H9 (cell line): ENCODE measurements at regions not wholly inside any gene's neighbourhood (a gene's known extent, or its start where the extent isn't known, plus 50 kb on each side); places are given as distances from the start of the nearest gene placed in this dataset.
A peak's percentile ranks its signal among the peaks of the same experiment; 100 is the strongest.

Experiments used
- DNase-seq: peaks from one replicate; pipeline ENCODE4 v3.0.0-alpha.2; 2017
- H2AFZ ChIP-seq: one replicate; pipeline ENCODE4 v1.6.1; 2013; ENCODE audit warnings: mild to moderate bottlenecking, low read length, control low read depth, moderate library complexity
- H2AK5ac ChIP-seq: 2 replicates; pipeline ENCODE4 v1.6.1; 2013; ENCODE audit warnings: low read length, control low read depth, mixed read lengths; ENCODE audit not compliant: insufficient read length
- H2BK120ac ChIP-seq: one replicate; pipeline ENCODE4 v1.6.1; 2013; ENCODE audit warnings: low read depth, mild to moderate bottlenecking, low read length, control low read depth, inconsistent platforms; ENCODE audit not compliant: poor library complexity, severe bottlenecking
- H2BK12ac ChIP-seq: 2 replicates; pipeline ENCODE4 v1.6.1; 2013; ENCODE audit warnings: low read length, control low read depth, mixed read lengths, low read depth; ENCODE audit not compliant: insufficient read length
- H2BK15ac ChIP-seq: 2 replicates; pipeline ENCODE4 v1.6.1; 2013; ENCODE audit warnings: low read depth, low read length, control low read depth
- H2BK20ac ChIP-seq: one replicate; pipeline ENCODE4 v1.6.1; 2013; ENCODE audit warnings: low read depth, mild to moderate bottlenecking, low read length, control low read depth, inconsistent platforms; ENCODE audit not compliant: poor library complexity, severe bottlenecking
- H2BK5ac ChIP-seq: 2 replicates; pipeline ENCODE4 v1.6.1; 2013; ENCODE audit warnings: low read length, control low read depth, mixed read lengths; ENCODE audit not compliant: insufficient read length
- H3K14ac ChIP-seq: 2 replicates; pipeline ENCODE4 v1.6.1; 2013; ENCODE audit warnings: low read length, control low read depth; ENCODE audit not compliant: insufficient read depth
- H3K18ac ChIP-seq: 2 replicates; pipeline ENCODE4 v1.6.1; 2013; ENCODE audit warnings: low read depth, mild to moderate bottlenecking, mixed read lengths, low read length, control low read depth; ENCODE audit not compliant: insufficient read length
- H3K23ac ChIP-seq: 2 replicates; pipeline ENCODE4 v1.6.1; 2013; ENCODE audit warnings: low read length, control low read depth, mixed read lengths, low read depth; ENCODE audit not compliant: insufficient read length
- H3K23me2 ChIP-seq: 2 replicates; pipeline ENCODE4 v1.6.1; 2013; ENCODE audit warnings: low read depth, mild to moderate bottlenecking, mixed read lengths, low read length, control low read depth; ENCODE audit not compliant: insufficient read length, poor library complexity, severe bottlenecking
- H3K27ac ChIP-seq: 2 replicates; pipeline ENCODE4 v1.5.1; 2013; ENCODE audit warnings: low read length, control low read depth, mixed read lengths, low read depth; ENCODE audit not compliant: insufficient read length
- H3K27me3 ChIP-seq: 2 replicates; pipeline ENCODE4 v1.6.1; 2013; ENCODE audit warnings: low read length, control low read depth, inconsistent platforms; ENCODE audit not compliant: insufficient read depth
- H3K4ac ChIP-seq: 2 replicates; pipeline ENCODE4 v1.6.1; 2013; ENCODE audit warnings: low read depth, mild to moderate bottlenecking, control low read depth, inconsistent platforms, low read length, moderate library complexity
- H3K4me1 ChIP-seq: 2 replicates; pipeline ENCODE4 v1.6.1; 2013; ENCODE audit warnings: low read length, control low read depth, inconsistent platforms; ENCODE audit not compliant: insufficient read depth
- H3K4me2 ChIP-seq: 2 replicates; pipeline ENCODE4 v1.6.1; 2013; ENCODE audit warnings: low read length, control low read depth, mixed read lengths; ENCODE audit not compliant: insufficient read length, insufficient read depth
- H3K56ac ChIP-seq: 2 replicates; pipeline ENCODE4 v1.6.1; 2013; ENCODE audit warnings: low read depth, mild to moderate bottlenecking, mixed read lengths, low read length, control low read depth; ENCODE audit not compliant: insufficient read length
- H3K79me1 ChIP-seq: 2 replicates; pipeline ENCODE4 v1.6.1; 2013; ENCODE audit warnings: low read depth, mild to moderate bottlenecking, moderate library complexity, low read length, control low read depth, inconsistent platforms; ENCODE audit not compliant: insufficient read depth, poor library complexity, severe bottlenecking
- H3K79me2 ChIP-seq: 2 replicates; pipeline ENCODE4 v1.6.1; 2013; ENCODE audit warnings: low read length, control low read depth, inconsistent platforms; ENCODE audit not compliant: insufficient read depth
- H3K9ac ChIP-seq: 2 replicates; pipeline ENCODE4 v1.6.1; 2013; ENCODE audit warnings: low read length, control low read depth, mixed read lengths; ENCODE audit not compliant: insufficient read length; ENCODE audit errors: extremely low read depth
- H3K9me3 ChIP-seq: one replicate; pipeline ENCODE4 v1.6.1; 2013; ENCODE audit warnings: low read depth, low read length, inconsistent platforms; ENCODE audit not compliant: control insufficient read depth
- H3T11ph ChIP-seq: one replicate; pipeline ENCODE4 v1.6.1; 2013; ENCODE audit warnings: mild to moderate bottlenecking, low read length, control low read depth, inconsistent platforms
- H4K20me1 ChIP-seq: one replicate; pipeline ENCODE4 v1.6.1; 2013; ENCODE audit not compliant: control insufficient read depth, insufficient read length, insufficient read depth
- H4K5ac ChIP-seq: 2 replicates; pipeline ENCODE4 v1.6.1; 2013; ENCODE audit warnings: low read depth, mild to moderate bottlenecking, mixed read lengths, low read length, control low read depth; ENCODE audit not compliant: insufficient read length
- H4K8ac ChIP-seq: replicated peaks from 2 replicates; pipeline ENCODE4 v1.6.1; 2013; ENCODE audit warnings: low read length, control low read depth, mixed read lengths, low read depth; ENCODE audit not compliant: insufficient read length
- H4K91ac ChIP-seq: 2 replicates; pipeline ENCODE4 v1.6.1; 2013; ENCODE audit warnings: low read depth, mild to moderate bottlenecking, moderate library complexity, mixed read lengths, low read length, control low read depth; ENCODE audit not compliant: insufficient read length
- H3K27ac Mint-ChIP-seq, 3 experiments: 2 replicates in 2 of 3; 3 replicates in 1 of 3; pipeline ENCODE4 v1.8.0; 2020 to 2021; ENCODE audit warnings: mixed read lengths in 3 of 3, mild to moderate bottlenecking in 1 of 3, moderate library complexity in 1 of 3
- H3K27me3 Mint-ChIP-seq: 2 replicates; pipeline ENCODE4 v1.8.0; 2021; ENCODE audit warnings: low read depth, mild to moderate bottlenecking, moderate library complexity, mixed read lengths
- H3K36me3 Mint-ChIP-seq, 3 experiments: 2 replicates in 2 of 3; 3 replicates in 1 of 3; pipeline ENCODE4 v1.8.0; 2020 to 2021; ENCODE audit warnings: low read depth in 3 of 3, mixed read lengths in 3 of 3; ENCODE audit not compliant: insufficient read depth in 1 of 3
- H3K4me1 Mint-ChIP-seq, 2 experiments: 2 replicates each; pipeline ENCODE4 v1.8.0; 2020; ENCODE audit warnings: mixed read lengths in 2 of 2
- H3K4me3 Mint-ChIP-seq, 2 experiments: 2 replicates in 1 of 2; 3 replicates in 1 of 2; pipeline ENCODE4 v1.8.0; 2020 to 2021; ENCODE audit warnings: mild to moderate bottlenecking in 2 of 2, mixed read lengths in 2 of 2, moderate library complexity in 1 of 2
- H3K9me3 Mint-ChIP-seq, 2 experiments: 2 replicates in 1 of 2; 3 replicates in 1 of 2; pipeline ENCODE4 v1.8.0; 2020; ENCODE audit warnings: mild to moderate bottlenecking in 2 of 2, mixed read lengths in 2 of 2, moderate library complexity in 1 of 2
- WGBS: extraction: QIAGEN DNeasy Blood & Tissue Kit; methylation state at CpG from one replicate; pipeline ENCODE4 v1.1.7; 2013; ENCODE audit warnings: missing lambda C conversion rate, low lambda C conversion rate, mixed read lengths; ENCODE audit not compliant: insufficient read length; ENCODE audit errors: extremely low coverage; 5-methylcytosine and 5-hydroxymethylcytosine counted together
- TF ChIP-seq, protein P1 (sequence below): fragments of 200-600 bp; sonication (generic); conservative IDR thresholded peaks from 3 replicates; pipeline ENCODE4 v1.8.0; 2021; ENCODE audit warnings: antibody characterized with exemption, mild to moderate bottlenecking

DNA sequence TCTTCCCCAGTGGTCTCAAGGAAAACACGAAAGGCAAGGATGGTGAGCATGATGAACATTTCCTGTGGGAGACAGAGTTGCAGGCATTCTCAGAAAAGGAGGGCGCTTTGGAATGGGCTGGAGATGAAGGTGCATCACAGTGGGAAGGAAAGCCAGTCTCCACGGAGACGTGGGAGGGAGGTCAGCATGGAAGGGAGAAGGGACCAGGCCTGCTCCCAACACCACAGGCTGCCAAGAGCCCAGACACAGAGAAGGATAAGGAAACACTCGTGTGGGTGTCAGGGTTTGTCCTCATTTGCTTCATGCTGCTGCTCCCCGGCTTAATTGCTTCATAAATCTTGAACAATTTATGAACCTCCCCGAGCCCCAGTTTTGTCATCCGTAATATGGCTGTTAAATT, 231.5 kb upstream of the ZNF32 start:
- Mint-ChIP-seq H3K4me1 (peaks cover 6 to 9% of the 10 kb centered on the region in 2 experiments), H3K9me3 (no peaks in the 10 kb centered on the region), H3K36me3 (no peaks in the 10 kb centered on the region), H3K27ac (no peak overlapping the region), H3K27me3 (no peaks in the 10 kb centered on the region), H3K4me3 (peak overlapping the region in 1 of 2 experiments; percentile 7; a peak in 1 of 5 replicates)
- no peak overlapping the region for H3K4me2 ChIP-seq
- H4K5ac ChIP-seq, result no peak overlapping the region
- H3T11ph ChIP-seq, result no peak overlapping the region
- H2BK20ac ChIP-seq, result no peak overlapping the region
- no peak overlapping the region for H2BK5ac ChIP-seq
- no CpG with 5 or more reads among the region's 8 CpGs for WGBS
- no peak overlapping the region for H3K27ac ChIP-seq
- H2AFZ ChIP-seq, result no peak overlapping the region
- DNase-seq, result no peak
- no peaks in the 10 kb centered on the region for H3K79me1 ChIP-seq
- no peak overlapping the region for H2AK5ac ChIP-seq
- H3K23me2 ChIP-seq, result no peaks in the 10 kb centered on the region
- H3K9me3 ChIP-seq, result no peaks in the 10 kb centered on the region
- no peak overlapping the region for H3K56ac ChIP-seq
- H3K27me3 ChIP-seq, result no peaks in the 10 kb centered on the region
- H3K23ac ChIP-seq, result no peak overlapping the region
- H3K4me1 ChIP-seq, result no peaks in the 10 kb centered on the region
- no peak overlapping the region for H3K18ac ChIP-seq
- H4K91ac ChIP-seq, result no peak overlapping the region
- TF ChIP-seq, protein P1, sequence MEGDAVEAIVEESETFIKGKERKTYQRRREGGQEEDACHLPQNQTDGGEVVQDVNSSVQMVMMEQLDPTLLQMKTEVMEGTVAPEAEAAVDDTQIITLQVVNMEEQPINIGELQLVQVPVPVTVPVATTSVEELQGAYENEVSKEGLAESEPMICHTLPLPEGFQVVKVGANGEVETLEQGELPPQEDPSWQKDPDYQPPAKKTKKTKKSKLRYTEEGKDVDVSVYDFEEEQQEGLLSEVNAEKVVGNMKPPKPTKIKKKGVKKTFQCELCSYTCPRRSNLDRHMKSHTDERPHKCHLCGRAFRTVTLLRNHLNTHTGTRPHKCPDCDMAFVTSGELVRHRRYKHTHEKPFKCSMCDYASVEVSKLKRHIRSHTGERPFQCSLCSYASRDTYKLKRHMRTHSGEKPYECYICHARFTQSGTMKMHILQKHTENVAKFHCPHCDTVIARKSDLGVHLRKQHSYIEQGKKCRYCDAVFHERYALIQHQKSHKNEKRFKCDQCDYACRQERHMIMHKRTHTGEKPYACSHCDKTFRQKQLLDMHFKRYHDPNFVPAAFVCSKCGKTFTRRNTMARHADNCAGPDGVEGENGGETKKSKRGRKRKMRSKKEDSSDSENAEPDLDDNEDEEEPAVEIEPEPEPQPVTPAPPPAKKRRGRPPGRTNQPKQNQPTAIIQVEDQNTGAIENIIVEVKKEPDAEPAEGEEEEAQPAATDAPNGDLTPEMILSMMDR, result no peak
- no peak overlapping the region for H2BK12ac ChIP-seq
- H3K79me2 ChIP-seq, result no peaks in the 10 kb centered on the region
- H4K8ac ChIP-seq, result no peak overlapping the region
- no peaks in the 10 kb centered on the region for H4K20me1 ChIP-seq
- no peak overlapping the region for H3K4ac ChIP-seq
- H3K14ac ChIP-seq, result no peak overlapping the region
- no peak overlapping the region for H2BK120ac ChIP-seq
- H3K9ac ChIP-seq, result no peak overlapping the region
- H2BK15ac ChIP-seq, result no peak overlapping the region
